Epidermal melanocyte (primary cell): ENCODE measurements at regions not wholly inside any gene's neighbourhood (a gene's known extent, or its start where the extent isn't known, plus 50 kb on each side); places are given as distances from the start of the nearest gene placed in this dataset.
"Not testable (repeated sequence)": the region's sequence is repeated elsewhere in the genome, so short reads cannot be mapped to it uniquely, and the experiment has no call there.

Experiments
- DNase-seq: peaks from one replicate; pipeline ENCODE4 v3.0.0; 2011; ENCODE audit warnings: low spot score; ENCODE audit not compliant: insufficient read length

DNA sequence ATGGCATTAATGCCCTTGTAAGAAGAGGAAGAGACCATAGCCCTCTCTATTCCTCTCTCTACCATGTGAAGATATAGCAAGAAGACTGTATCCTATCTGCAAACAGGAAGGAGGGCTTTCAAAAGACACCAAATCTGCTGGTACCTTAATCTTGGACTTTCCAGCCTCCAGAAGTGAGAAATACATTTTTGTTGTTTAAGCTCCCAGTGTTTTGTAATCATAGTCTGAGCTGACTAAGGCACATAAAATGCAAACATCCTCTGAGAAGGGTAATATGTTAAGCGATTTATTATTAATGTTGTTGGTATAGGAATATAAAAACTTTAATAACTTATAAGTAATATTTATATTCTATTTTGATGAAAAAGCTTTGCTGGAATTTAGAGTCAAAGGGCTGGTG is 559.8 kb downstream of the SUCLG1 start:
- no peak for DNase-seq

DNA sequence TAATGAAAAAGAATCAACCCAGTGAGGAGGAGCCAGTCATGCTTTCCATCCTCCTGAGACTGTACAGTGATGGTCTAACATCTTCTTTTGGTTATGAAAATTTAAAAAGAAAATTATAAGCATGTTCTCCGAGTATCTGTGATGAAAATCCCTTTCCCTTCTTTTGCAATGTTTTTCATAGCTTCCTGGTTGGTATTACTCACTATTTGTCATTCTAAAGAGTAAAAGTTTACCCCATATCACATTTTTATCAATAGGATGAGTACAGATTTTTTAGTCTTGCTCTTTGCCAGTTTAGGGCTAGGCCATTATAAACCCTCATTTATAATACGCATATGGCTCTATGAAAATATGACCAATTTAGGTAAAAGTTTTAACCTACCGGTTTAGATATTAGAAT is 564.1 kb downstream of the SUCLG1 start:
- no peak for DNase-seq

DNA sequence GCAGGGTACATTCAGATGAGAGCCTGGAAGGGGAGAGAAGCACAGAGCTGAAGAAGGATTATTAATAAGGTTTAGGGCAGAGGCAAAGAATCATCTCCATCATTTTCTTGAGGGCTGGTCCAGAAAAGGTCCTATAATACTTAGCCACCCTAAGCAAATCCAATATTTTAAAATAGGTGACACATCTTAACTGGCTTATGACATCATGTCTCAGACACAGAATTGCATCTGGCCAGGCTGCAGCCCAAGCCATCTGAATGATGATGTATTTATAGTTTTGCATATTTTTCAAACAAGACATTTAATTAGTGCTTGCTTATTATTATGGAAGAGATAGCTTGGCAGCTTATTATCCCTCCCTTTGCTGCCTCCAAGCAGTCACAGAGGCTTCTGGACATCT is 571.3 kb downstream of the SUCLG1 start:
- no peak for DNase-seq

DNA sequence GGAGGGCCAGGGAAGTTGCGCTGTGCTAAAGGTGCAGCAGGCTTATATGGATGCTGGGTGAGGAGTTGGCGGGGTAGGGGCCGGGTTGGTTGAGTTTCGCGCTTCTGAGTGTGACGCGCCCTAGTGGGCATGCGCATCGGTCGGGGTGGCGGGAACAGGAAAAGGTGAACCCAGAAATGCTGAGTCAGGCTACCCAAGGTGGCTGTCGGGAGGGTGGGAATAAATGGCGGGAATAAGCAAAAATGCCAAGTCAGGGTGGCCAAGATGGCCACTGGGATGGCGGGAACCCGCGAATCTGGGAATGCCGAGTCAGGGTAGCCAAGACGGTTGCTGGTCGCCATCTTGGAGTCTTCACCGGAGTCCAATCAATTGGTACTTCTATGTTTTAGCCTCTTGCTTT is 580.0 kb downstream of the SUCLG1 start:
- no peak for DNase-seq

DNA sequence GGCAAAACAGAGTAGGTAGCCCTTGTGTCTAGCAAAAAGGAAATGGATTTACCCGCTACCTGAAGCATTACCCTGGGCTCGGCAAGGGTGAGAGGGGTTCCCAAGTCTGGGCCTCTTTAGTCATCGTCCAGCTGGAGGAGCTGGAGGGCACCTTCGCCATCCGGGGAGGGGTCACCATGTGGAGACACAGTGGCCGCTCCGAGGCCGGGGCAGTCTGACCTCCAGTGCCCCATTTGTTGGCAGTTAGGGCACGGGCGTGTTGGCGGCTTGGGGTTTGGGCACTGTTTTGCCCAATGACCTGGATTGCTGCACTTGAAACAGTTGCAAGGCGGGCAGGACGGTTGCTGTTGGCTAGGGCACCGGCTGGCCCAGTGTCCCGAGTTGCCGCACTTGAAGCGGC is 581.8 kb downstream of the SUCLG1 start:
- not testable (repeated sequence) for DNase-seq

DNA sequence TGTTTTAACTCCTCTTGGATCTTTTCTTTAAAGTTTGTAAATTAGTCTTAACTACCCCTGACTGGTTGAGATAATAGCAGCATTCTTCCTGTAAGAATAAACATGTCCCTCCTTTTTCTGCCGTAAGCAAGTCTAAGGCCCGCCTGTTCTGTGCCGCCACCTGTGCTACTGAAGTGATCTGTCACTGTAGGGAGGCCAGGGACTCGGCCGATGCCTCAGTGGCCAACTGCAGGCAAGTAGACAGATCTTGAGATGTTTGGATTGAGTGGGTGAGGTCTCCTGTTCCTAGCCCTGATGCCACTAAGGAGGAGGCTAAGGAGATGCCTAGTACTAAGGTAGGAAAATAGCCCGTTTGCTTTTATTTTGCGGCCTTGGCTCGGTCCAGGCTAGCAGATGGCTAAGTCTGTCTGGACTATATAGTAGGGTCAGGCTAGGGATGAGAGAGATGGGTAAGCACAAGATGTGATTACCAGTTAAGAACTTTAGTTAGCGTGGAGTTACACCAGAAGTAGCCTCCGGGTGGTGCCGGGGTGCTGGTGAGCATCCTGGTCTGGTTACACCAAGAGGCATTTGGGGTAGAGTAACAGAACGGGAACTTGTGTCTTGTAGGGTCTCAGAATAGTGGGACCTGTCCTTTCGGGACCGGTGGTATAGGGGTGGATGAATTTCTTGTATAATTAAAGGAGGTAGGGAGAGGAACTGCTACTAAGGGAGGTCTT is 584.2 kb downstream of the SUCLG1 start:
- DNase-seq = no peak

DNA sequence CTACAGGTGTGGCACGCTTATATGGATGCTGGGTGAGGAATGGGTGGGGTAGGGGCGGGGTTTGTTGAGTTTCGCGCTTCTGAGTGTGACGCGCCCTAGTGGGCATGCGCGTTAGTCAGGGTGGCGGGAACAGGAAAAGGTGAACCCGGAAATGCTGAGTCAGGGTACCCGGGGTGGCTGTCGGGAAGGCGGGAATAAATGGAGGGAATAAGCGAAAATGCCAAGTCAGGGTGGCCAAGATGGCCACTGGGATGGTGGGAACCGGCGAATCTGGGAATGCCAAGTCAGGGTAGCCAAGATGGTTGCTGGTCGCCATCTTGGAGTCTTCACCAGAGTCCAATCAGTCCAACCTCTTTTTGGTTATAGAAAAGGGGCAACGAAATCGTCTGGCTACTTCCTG is 585.0 kb downstream of the SUCLG1 start:
- no peak for DNase-seq

DNA sequence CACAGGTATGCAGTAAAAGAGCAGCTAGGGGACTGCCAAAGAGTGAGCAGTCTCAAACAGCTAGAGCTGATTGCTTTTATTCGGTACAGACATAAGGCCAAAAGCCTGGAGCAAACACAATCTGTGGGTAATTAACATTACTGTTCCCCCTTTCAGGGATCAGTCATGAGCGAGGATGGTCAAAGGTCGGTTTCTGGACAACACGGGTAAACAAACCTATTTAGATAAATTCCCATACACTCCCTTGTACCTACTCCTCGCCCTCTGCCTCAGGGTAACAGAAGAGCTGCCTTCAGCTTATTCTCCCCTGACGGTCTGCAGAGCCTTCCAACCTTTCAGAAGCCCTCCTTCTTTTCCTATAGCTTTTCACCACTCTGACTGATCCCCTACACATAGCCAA is 586.0 kb downstream of the SUCLG1 start:
- no peak for DNase-seq

DNA sequence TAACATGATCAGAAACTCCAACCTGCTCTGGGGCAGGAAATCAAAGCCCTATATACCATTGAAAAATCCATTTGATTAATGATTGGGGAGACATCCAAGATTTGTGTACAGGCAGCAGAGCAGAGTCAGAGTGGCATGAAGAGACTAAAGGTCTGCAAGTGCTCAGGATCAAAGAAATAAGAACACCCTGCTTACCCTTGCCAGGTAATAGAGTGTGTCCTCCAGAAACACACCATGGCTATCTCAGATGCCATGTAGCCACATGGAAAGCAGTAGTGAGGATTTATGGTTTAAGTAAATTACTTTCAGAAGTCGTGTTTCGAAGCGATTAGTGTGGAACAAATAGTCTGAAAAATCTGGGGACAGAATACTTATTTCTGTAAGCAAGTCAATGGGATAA is 592.9 kb downstream of the SUCLG1 start:
- DNase-seq = no peak

DNA sequence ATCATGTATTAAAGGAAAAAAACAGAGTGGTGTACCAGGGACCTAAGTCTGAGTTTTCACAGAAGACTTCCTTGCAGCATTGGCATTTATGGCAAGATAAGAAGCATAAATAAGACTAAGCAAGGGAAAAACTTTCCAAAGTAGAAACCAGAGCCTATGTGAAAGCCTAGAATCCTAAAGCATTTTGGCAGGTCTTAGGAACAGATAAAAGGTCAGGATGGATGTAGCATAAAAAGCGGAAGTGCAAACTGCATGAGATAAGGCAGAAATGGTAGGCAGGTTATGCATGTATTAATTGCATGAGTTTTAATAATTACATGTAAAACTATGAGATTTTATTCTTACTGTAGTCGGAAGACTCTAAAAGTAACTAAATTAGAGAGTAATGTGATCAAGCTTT is 596.5 kb downstream of the SUCLG1 start:
- DNase-seq = no peak

DNA sequence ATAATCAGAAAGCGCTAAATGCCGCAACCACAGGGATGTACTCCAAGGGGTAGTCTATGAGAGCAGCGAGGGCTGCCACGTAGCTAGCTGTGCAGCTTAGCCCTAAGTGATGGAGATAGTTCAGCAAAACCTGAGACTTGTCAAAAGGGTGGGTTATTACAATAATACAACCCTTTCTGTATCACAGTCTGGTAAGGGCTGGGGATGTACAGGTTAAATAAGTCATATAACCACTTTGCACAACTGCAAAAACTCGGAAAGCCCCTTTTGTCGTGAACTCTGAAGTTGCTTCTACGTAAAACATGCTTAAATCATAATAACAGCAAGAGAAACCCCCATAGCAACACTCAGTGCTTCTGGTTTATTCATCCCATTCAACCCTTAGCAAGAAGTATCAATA is 598.8 kb downstream of the SUCLG1 start:
- DNase-seq = no peak

DNA sequence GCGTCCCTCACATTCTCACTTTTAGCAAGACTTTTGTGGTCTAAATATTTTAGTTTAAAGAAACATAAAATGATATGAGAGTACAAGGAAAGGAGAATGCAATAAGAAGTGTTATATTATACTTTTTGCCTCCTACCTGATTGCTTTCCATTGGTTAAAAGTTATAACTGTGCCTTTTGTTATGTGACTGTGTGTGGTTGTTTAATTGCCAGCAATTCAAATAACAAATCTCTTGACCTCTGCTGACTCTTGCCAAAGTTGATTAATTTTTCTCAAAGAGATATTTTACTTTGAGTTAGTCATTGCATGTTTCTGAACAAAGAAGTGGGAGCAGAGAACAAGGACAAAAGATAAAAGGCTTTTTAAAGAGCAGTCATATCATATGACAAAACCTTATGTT is 599.5 kb downstream of the SUCLG1 start:
- no peak for DNase-seq

DNA sequence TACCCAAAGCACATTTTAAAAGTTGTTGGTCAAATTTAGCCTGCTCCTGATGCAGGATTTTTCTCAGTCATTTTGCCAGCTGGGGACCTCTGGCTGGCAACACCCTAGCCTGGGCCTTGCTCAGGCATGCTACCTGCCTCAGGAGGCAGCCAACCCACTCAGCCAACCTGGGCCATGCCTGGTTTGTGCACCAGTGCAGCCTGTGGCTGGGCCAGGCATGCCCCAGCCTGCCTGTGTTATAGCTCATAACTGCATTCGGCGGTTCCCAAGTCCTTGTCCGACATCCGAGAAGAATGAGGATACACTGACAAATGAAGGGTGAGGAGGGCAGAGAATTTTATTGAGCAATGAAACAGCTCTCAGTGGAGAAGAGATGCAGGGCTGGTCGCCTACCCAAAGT is 608.0 kb downstream of the SUCLG1 start:
- no peak for DNase-seq

DNA sequence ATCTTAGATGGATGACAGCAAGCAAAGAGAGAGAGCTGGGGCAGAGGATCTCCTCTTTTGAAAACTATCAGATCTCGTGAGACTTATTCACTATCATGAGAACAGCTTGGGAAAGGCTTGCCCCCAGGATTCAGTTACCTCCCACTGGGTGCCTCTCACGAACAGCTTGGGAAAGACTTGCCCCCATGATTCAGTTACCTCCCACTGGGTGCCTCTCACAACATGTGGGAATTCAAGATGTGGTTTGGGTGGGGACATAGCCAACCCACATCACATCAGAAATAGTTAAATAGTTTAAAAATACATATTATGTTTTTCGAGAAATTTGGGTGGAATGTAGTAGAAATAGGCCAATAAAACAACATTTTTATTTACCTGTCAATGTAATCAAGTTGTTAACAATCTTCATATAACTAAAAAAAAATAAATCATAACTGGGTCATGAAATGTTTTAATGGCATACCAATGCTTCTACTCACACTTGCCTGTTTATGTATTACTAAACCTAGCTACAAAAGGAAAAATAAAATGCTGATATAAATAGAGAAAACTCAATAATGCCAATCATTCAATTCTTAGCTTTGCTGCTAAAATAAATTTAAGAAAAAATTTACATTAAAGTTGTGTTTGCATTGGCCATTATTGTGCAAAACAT is 608.9 kb downstream of the SUCLG1 start:
- DNase-seq = no peak

DNA sequence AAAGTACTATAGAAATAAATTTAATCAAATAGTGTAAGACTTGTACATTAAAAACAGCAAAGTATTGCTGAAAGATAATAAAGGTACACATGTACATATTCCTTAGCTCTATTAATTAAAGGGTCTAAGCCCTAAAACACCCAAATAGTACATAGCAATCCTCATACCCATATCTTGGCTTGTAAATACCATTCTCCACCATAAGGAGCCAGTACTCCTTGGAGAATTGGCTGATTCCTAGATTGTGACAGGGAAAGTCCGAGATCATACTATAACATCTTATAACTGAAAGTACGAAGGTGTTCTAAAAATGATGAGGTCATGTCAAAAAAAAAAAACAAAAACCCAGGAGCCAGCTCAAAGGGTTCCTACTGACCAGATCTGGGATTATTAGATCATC is 614.6 kb downstream of the SUCLG1 start:
- no peak for DNase-seq

DNA sequence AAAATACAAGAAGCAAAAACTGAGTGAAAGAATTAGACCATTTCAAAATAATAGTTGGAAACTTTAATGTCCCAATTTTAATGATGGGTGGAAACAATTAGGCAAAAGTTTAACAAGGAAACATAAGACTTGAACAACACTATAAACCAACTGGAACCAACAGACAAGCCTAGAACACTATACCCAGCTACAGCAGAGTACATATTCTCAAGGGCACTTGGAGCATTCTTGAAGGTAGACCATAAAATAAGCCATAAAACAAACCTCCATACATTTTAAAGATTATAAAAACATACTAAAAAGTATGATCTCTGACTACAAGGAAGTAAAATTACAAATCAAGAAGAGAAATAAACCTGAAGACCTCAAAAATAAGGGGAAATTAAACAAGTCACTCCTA is 616.7 kb downstream of the SUCLG1 start:
- no peak for DNase-seq

DNA sequence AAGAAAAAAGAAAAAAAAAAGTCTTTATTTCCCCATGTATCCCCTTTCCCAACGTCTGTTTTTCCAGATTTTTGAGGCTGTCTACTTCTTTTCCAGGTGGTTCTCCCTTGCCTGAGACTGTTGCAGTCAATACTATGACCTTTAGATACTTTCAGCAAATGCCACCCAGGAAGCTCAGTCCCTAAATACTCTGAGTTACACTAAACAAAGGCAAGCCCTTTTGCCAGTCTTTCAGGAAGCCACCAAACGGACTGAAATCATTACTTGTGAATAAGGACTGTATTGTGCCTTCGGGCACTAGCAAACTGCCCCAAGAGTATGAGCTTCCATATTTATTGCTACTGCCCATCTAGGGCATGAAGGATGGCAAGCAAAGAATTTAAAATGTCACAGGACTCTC is 621.3 kb downstream of the SUCLG1 start:
- no peak for DNase-seq

DNA sequence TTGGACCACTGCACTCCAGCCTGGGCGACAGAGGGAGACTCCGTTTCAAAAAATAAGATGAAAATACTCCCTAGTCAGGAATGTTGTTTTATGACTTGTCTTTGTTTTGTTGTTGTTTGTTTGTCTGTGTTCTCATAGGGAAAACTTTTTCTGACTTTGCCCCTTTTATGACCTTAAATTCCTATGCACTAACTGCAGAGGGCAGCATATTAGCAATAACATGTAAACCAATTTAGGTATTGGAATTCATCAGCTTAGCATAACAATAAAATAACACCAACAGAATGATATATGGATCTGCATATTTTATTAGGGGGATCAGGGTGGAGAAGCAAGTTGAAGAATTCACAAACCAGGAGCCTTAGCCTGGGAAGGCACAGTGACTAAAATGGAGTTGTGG is 631.5 kb downstream of the SUCLG1 start:
- no peak for DNase-seq

DNA sequence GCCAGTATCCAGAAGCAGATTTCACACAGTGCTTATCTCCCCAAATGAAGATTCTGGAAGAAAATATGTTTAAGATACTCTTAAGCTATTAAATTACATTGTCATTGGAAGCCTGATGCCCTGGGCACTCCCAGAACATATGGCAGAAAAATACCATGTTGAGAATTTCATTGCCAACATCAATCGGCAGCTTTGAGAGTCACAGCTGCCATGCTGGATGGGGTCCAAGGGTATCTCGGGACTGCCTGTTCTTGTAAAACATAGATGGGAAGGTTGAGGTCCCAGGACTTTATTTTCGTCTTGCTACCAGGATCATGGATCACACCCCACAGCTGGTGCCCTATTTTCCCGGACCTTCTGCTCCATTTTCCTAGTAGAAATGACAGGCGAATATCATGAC is 632.5 kb downstream of the SUCLG1 start:
- no peak for DNase-seq

DNA sequence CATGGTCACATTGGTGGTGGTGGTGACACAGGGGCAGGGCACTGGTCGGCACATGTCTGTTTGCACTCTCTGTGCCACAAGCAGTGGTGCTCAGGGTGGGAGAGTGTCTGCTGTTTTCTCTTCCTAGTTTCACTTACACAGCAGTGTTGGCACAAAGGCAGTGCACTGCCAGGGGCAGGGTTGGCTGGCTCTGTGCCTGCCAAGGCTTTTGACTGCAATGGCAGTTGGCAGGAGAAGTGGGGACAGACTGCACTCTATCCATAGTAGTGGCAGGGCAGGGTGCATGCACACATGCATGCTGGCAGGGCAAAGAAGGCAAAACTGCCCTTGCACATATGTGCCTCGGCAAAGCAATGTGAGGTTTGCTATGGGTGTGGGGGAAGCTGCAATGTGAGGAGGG is 635.9 kb downstream of the SUCLG1 start:
- DNase-seq = no peak

DNA sequence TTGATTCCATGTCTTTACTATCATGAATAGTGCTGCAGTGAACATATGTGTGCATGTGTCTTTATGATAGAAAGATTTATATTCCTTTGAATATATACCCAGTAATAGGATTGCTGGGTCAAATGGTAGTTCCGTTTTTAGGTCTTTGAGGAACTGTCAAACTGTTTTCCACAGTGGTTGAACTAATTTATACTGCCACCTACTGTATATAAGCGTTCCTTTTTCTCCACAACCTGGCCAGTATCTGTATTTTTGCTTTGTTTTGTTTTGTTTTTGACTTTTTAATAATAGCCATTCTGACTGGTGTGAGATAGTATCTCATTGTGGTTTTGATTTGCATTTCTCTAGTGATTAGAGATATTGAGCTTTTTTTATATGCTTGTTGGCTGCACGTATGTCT is 641.6 kb downstream of the SUCLG1 start:
- DNase-seq = no peak

DNA sequence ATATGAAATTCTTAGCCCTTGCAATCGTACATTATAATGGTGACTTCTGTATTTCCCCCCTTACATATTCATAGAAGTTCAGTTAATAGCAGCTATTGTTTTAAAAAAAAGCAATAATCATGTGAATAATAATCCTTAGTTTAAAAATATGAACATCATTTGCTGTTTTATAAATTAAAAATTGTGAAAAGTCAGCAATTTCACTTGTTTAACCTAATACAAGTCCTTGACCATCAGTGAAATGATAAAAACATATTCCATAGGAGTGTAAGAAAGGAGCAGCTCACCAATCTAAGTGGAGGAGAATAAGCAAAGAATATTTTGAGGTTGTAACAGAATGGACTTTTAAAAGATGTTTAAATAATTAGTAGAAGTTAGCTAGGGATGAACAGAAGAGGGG is 650.2 kb downstream of the SUCLG1 start:
- DNase-seq = no peak

DNA sequence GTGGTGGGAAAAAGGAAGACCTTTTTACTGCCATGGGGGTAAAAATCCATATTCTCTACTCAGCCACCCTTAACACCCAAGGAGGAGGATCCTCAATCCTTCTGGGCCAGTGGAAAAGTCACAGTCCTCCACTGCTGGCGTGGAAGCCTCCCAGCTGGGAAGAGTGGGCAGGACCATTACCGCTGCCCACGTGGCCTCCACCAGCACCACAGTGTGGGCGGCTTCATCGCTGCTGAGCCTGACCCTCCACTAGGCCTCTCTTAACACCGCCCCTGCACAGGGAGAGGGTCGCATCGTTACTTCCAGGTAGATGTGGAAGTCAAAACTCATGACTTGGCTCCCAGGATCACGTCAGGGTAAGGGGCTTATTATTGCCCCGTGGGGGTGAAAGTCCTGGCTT is 656.5 kb downstream of the SUCLG1 start:
- no peak for DNase-seq

DNA sequence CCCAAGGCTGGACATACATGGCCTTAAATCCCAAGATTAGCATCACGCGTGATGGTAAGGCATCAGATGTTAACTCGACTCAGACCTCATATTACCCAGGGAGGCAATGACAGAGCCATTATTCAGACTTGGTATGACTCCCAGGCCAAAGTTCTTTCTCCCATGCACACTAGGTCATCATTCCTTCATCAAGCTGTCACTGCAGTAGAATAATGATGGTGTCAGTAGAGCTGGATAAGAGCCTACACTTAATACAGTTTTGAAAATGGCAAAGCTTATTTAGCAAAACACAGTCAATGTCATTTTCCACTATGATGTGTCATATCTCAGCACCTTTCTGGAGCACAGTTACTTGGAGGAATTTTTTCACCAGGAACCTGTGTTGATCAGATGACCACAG is 663.3 kb downstream of the SUCLG1 start:
- no peak for DNase-seq
